NCI-H1417 treated with DMSO at 0.1 percent for 48 hours (cell line): ENCODE measurements at regions not wholly inside any gene's neighbourhood (a gene's known extent, or its start where the extent isn't known, plus 50 kb on each side); places are given as distances from the start of the nearest gene placed in this dataset.
"Not testable (repeated sequence)": the region's sequence is repeated elsewhere in the genome, so short reads cannot be mapped to it uniquely, and the experiment has no call there.

Experiments
- DNase-seq: peaks from one replicate; lab custom pipeline; 2025; lab: John Stamatoyannopoulos, UW

GRCh38 chr5:37909610-37910266 lies 69.9 kb upstream of the GDNF start:
- DNase-seq = not testable (repeated sequence)

DNA sequence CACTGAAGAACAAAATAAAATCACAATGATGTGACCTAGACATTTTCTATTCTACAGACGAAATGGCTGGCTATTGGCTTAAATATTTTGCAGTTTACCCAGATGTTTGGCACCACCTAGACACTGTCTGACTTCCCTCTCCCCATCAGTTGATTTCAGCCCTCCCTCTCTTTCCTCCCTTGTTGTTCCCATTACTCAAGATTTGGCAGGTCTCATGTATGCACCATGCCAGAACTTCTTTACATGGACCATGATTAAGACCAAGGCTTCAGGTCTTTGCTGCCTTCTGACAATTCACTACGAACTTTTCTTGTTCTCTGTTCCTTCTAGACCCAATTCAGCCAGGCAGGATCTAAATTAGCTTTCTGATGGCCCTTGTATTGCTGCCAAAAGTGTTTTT lies 66.6 kb upstream of the GDNF start:
- DNase-seq = no peak

GRCh38 chr5:37905230-37905629 lies 65.4 kb upstream of the GDNF start:
- DNase-seq = no peak

- DNase-seq = no peak
These were observed 62.5 kb upstream of the GDNF start for GRCh38 chr5:37902323-37902722.

DNA sequence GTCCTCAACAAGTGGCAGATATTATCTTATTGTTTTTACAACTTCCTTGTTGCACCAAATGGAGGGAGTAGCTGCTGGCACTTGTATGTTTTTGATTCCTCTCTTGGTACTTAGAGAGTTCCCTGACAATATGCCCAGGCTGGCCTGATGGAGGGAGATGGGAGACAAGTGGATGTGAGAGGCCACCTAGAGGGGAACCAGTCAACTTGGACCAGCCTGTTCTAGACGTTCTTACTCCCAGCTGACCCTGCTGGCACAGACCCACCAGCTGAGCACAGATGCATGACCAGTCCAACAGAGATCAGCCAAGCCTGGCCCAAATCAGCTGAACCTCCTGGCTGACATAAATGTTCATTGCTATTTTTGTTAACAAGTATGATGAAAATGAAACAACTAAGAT lies 60.9 kb upstream of the GDNF start:
- no peak for DNase-seq

DNA sequence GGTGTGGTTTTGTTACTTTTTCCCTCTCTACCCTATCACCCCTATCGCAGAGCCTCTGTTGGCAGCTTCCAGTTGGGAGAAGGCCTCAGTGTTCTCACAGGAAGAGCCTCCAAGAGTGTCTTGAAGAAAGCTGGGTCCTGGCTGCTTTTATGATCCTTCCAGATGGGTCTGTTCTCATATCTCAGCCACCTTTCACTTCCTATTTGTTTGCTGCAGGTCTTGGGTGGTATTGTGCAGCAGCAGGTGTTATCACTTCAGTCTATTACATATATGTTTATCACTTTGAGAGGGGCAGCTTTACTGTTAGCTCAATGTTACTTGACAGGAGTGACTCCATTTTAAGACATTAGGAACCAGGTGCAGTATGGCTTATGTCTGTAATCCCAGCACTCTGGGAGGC lies 59.2 kb upstream of the GDNF start:
- no peak for DNase-seq

DNA sequence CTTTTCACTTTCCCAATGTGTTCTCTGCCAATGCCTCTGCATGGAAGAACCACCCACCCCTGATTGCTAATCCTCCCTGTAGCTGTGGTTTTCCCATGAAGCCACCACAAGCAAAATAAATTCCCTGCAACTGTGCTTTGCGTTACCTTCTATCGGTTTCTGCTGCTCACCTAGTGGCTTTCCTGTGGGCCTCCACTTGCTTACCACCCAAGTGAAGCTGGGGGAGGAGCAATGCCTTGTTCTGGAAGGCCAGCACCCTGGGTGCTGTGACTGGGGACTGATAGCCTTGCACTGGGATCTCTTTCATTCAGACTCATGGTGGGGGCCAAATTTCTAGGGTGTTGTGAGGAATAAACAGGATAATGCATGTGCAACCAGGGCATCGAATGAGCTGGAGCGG lies 56.3 kb upstream of the GDNF start:
- DNase-seq = no peak

- DNase-seq = no peak
These were observed 53.7 kb upstream of the GDNF start for GRCh38 chr5:37893434-37894134.

DNA sequence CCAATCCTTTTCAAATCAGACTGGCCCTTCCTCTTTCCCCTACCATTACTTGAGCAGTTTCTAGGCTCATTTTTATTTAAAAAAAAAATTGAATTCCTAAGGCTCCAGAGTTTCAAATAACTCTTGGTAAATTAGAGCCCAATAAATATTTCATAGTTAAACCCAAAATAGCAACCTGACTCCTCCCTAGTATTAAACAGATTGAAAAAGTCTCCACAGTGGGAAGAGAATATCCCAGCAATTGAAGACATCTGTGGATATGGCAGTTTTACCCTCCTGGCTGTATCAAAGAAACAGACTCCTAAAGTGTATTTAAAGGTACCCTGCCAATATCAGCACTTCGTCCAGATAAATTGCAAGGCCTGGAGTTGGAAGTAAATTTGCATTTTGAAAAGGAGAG lies 52.7 kb upstream of the GDNF start:
- no peak for DNase-seq

DNA sequence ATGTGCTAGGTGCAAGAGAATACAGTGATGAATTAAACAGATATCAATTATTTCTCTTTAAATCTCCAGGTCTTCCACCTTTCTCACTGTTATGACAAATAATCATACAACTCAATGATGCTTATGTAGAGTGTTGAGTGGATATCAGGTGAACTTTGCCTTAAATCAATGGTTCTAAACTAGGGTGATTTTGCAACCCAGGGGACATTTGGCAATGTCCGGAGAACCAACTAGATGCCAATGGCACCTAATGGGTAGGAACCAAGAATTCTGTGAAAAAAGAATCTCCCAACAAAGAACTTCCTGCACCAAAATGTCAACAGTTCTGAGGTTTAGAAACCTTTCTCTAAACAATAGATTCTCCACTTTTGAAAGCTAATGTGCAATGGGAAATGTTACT lies 52.0 kb upstream of the GDNF start:
- no peak for DNase-seq

- DNase-seq = no peak
These were observed 49.9 kb upstream of the GDNF start for GRCh38 chr5:37889612-37890317.
